GM21423 (cell line): ENCODE measurements at regions not wholly inside any gene's neighbourhood (a gene's known extent, or its start where the extent isn't known, plus 50 kb on each side); places are given as distances from the start of the nearest gene placed in this dataset.
"Not testable (repeated sequence)": the region's sequence is repeated elsewhere in the genome, so short reads cannot be mapped to it uniquely, and the experiment has no call there.

Source experiments
- ATAC-seq: cut with Tn5 transposase; IDR thresholded peaks from one replicate; pipeline ENCODE4 v1.9.1; 2021; ENCODE audit warnings: mild to moderate bottlenecking, moderate library complexity; ENCODE audit not compliant: unreplicated experiment

GRCh38 chr2:199572571-199572970, 114.8 kb upstream of the SATB2 start:
- no peak for ATAC-seq

GRCh38 chr2:199570934-199571333, 113.2 kb upstream of the SATB2 start:
- ATAC-seq: no peak

- ATAC-seq: no peak
Measured at GRCh38 chr2:199569336-199569735, 111.6 kb upstream of the SATB2 start.

GRCh38 chr2:199558156-199558555, 100.4 kb upstream of the SATB2 start:
- no peak for ATAC-seq

GRCh38 chr2:199556527-199557285, 99.0 kb upstream of the SATB2 start:
- ATAC-seq: no peak

GRCh38 chr2:199554026-199554425, 96.3 kb upstream of the SATB2 start:
- no peak for ATAC-seq

GRCh38 chr2:199552141-199552540, 94.4 kb upstream of the SATB2 start:
- ATAC-seq: no peak

GRCh38 chr2:199543606-199544172, 86.0 kb upstream of the SATB2 start:
- no peak for ATAC-seq

GRCh38 chr2:199535445-199536177, 77.9 kb upstream of the SATB2 start:
- ATAC-seq: no peak

- ATAC-seq: not testable (repeated sequence)
Measured at GRCh38 chr2:199533873-199534272, 76.1 kb upstream of the SATB2 start.

- ATAC-seq: no peak
Measured at GRCh38 chr2:199527071-199527470, 69.3 kb upstream of the SATB2 start.

- no peak for ATAC-seq
Measured at GRCh38 chr2:199524689-199525574, 67.2 kb upstream of the SATB2 start.

- peak; percentile 92 for ATAC-seq
Measured at GRCh38 chr2:199509403-199509802, 51.7 kb upstream of the SATB2 start.
